MV-4-11 (cell line): ENCODE measurements at regions not wholly inside any gene's neighbourhood (a gene's known extent, or its start where the extent isn't known, plus 50 kb on each side); places are given as distances from the start of the nearest gene placed in this dataset.

Source experiments
- DNase-seq: peaks from one replicate; lab custom pipeline; 2025; lab: John Stamatoyannopoulos, UW

- no peak for DNase-seq
Observed at GRCh38 chr6:164917211-164917610, 392.2 kb downstream of the C6orf118 start.

DNA sequence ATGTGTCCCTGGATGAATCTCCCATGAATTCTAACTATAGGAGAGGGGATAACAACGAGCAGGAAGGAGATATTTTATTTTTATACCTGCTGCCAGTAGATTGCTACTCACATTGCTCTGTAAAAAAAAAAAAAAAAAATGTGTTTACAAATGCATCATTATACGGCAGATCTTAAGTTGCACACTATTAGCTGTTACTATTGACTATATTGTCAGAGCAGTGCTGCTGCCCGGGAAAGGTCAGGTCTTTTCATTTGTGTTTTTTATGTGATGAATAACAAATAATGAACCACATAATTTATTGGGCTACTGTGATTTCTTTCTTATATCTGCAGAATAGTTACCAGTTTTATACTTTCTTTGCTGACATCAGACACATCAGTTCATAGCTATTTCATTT lies 393.3 kb downstream of the C6orf118 start:
- DNase-seq = no peak

- no peak for DNase-seq
Observed at GRCh38 chr6:164911873-164912580, 397.4 kb downstream of the C6orf118 start.

- no peak for DNase-seq
Observed at GRCh38 chr6:164911151-164911550, 398.3 kb downstream of the C6orf118 start.

DNA sequence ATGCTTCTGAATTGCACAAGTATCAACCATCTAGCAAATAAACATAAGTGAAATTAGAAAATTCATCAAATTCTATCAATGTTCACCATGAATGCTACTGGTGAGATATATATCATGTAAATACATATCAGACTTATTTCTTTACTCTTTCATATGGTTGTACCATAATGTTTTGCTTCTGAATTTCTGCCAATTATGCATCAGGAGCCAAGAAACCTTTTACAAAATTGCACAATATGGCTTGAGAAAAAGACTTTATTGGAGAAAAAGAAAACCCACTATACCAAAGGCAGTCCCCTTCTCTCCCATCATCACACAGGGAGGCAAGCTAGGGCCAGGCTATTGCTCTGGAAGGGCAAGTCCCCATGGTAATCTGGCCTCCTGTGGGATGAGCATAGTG lies 402.6 kb downstream of the C6orf118 start:
- DNase-seq = no peak

- no peak for DNase-seq
Observed at GRCh38 chr6:164905311-164905710, 404.1 kb downstream of the C6orf118 start.

GRCh38 chr6:164898412-164898811 lies 411.0 kb downstream of the C6orf118 start:
- no peak for DNase-seq

DNA sequence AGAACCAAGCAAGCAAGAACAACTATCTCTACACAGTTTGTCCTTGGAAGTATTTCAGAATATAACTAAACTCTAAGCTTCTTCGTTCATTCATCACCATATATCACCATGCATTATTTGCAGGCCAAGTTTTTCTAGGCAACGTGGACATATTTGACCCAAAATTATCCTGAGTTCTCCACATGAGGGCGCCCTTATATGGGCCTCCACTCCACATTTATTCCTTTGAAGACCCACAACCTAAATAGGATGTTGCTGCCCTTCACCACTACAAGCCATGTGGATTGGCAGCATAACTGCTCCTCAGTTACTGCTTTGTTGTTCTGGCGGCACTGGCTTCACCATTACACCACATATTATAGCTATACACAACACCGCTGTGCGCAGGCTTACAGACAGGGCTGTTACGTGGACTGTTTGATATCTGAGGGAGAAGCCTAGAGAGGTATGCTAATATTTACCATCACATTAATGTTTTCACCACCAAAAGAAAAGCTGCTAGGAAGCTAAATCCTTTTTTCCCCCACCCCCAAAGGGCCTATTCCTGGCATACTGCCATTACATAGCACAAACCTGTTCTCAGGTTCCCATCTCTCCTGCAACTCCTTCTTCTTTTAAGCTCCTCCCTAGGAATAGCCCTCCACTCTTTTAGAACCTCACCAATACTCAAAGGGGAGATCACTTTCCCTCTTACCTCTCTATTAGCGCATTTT lies 411.7 kb downstream of the C6orf118 start:
- no peak for DNase-seq

DNA sequence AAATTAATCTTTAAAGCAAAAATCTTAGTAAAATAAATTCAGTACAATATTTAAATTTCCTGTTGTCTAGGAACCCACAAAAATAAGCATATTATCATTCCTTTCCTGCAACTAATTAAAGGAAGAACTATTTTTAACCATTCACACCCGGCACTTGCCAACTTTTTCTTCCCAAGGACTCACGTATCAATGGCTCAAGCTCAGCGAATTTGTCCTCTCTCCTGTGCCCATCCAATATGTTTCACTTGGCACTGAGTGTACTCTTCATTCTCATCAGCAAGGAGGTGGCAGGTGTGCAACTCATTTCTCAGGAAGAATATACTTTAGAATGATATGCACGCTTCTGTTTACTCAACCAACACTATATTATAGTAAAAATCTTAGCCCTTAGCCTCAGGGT lies 419.4 kb downstream of the C6orf118 start:
- no peak for DNase-seq

DNA sequence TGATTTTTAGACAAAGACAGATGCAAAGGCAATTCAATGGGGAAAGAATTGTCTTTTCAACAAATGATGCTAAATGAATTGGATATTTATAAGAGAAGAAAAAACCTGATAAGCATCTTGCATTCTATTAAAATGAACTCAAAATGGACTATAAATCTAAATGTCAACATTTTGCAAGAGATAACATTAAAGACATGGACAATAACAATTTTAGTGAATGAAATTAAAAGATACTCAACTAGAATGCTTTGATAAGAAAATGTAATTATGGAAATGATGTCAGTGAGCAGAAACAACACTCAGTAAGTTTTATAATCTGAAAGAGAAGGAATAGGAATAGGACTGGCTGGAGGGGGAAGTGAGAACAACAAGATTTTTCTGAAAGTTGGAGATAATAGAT lies 421.7 kb downstream of the C6orf118 start:
- DNase-seq = no peak

DNA sequence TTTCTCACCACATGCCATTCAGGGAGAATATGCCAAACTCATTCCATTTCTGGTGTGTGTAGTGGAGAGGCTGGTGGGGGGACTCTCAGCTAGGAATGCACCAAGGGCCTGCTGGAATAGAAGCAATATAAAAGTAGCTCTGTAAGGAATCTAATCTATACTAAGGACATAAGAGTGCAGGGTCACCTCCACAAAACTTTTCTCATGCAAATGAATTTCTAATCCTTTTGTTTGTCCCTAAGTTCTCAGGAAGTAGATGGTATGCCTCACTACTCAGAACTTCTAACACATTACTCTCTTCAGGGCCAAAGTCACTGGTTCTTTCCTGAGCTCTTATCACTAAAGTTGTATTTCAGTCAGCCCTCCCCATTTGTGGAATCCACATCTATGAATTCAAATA lies 427.2 kb downstream of the C6orf118 start:
- DNase-seq = no peak

DNA sequence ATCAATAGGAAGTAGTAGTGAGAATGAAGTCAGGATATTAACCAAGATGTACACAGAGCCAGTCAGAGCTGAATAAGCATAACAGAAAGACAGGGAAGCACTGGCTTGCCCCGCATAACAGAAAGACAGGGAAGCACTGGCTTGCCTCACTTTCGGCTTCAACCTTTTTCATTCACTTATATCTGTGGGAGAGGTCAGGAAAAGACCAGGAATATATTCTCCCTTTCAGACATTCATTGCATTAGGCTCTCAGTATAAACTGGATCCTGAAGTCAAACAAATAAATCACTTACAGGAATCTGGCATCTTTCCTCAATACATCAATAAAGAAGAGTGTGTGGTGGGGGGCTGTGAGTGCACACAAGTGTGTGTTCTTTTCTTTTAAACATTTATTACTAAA lies 437.6 kb downstream of the C6orf118 start:
- no peak for DNase-seq

DNA sequence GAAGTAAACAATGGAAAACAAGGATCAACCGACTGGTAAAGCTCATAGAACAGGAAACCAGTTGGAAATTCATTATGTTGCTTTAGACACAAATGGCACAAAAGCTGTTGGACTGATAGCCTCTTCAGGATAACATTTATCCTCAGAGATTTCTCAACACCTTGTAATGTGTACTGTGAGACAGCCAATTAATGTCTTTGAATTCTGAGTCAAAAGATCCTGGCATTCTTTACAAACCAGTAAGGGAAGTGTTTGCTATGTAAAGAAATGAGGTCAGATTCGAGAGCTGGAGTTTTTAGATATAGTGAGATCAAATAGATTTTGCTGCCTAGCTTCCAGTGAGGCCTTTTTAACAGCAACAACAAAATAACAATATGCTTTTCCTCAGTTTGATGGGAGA lies 439.2 kb downstream of the C6orf118 start:
- no peak for DNase-seq

DNA sequence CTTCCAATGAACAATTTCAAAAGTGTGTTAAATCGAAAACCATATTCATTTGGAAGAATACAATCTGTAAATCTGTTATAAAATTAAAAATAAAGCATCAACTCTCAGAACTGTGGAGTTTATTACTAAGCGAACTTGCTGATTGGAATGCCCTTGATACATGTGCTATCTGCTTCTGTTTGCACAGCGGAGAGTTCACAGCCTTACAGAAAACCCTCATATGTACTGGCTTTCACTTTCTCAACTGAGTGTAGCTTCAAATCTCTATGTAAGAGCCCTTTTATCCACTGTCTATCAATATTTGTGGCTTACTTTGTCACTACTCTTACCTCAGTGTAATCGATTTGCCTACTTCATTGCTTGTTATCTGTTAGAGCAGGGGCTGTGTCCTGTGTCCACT lies 447.4 kb downstream of the C6orf118 start:
- DNase-seq = no peak

DNA sequence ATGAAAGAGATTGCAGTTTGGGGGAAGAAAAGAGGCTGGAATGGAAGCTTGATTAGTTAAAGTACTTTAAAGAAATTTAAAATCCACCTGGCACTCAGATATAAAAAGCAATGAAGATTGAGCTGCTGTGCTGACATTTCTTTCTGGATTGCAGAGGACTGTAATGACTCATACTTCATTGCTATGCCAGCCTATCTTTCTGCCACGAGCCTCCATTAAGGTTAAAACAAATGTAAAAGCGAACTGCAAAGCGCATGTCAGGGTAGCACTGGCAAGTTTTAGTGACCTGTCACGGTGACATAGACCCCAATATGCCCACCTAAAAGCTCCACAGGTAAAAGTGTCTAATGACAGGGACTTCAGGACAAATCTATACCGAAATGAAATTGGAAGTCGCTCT lies 449.6 kb downstream of the C6orf118 start:
- DNase-seq = no peak

GRCh38 chr6:164856138-164856537 lies 453.3 kb downstream of the C6orf118 start:
- no peak for DNase-seq

- DNase-seq = no peak
Observed at GRCh38 chr6:164855281-164855680, 454.1 kb downstream of the C6orf118 start.

DNA sequence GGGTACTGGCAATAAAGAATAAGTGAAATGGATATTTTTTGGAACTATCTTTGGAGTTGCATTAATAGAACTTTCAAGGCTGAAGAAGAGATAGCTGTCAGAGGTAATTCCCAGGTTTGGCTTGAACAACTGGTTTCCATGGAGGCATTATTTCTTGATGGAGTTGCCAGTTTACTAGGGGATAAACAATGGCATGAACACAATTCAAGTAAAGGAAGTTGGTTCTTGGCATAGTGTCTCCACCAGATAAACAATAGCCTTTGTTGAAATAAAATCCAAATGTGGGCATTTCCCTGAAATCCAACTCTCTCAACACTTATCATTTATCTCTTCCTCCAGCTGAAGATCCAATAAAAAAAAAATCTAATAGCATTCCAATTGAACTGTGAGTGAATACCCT lies 454.9 kb downstream of the C6orf118 start:
- no peak for DNase-seq

DNA sequence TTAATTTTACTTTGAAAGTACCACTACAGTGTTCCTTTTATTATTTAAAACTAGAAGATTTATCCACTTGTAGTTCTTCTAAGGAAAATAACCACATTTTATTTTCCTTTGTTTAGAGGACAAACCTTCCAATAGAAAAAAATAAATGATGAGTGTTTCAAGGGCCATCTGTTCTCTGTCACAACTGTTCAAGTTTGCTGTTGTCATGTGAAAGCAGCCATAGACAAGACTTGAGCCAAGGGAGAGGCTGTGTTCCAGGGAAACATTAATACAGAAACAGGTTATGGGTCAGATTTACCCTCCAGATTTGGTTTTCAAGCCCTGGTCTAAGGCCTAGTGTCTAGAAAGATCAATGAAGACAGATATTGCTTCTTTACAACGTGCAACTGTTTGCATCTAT lies 463.6 kb downstream of the C6orf118 start:
- no peak for DNase-seq

GRCh38 chr6:164842085-164842484 lies 467.3 kb downstream of the C6orf118 start:
- no peak for DNase-seq

DNA sequence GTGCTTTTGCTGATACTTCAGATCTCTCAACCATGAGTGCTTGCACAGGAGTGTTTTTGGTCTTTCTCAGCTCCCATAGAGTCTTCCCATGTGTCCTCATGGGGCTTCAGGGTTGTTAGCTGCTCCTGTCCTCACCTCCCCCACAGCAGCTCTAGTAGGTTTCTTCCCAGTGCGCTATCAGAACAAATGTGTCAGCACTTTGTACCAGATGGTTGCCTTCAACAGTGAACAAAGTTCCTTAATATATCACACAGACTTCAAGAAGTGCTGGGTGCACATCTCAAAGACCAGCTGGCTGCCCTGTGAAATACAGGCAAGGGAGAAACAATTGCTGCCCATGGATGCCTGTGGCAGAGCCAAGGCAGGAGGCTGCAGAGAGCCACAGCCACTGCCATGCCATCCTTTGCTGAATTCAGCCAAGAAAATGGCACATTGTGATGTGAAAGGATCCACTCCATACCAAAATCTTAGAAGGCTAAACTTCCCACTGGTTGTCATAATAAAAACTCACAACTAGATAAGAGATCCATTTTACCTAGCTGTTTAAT lies 471.3 kb downstream of the C6orf118 start:
- DNase-seq = no peak

GRCh38 chr6:164836486-164836885 lies 472.9 kb downstream of the C6orf118 start:
- no peak for DNase-seq

GRCh38 chr6:164832410-164832809 lies 477.0 kb downstream of the C6orf118 start:
- no peak for DNase-seq

GRCh38 chr6:164827537-164827936 lies 481.9 kb downstream of the C6orf118 start:
- DNase-seq = no peak
